NCI-H2196 treated with DMSO at 0.1 percent for 48 hours (cell line): ENCODE measurements at regions not wholly inside any gene's neighbourhood (a gene's known extent, or its start where the extent isn't known, plus 50 kb on each side); places are given as distances from the start of the nearest gene placed in this dataset.

Source experiments
- DNase-seq: peaks from one replicate; lab custom pipeline; 2025; ENCODE audit not compliant: unreplicated experiment; lab: John Stamatoyannopoulos, UW

- DNase-seq, result no peak
Observed at GRCh38 chr5:168217497-168217896, 73.9 kb upstream of the WWC1 start.

- DNase-seq, result no peak
Observed at GRCh38 chr5:168218746-168219145, 72.7 kb upstream of the WWC1 start.

GRCh38 chr5:168219515-168220410, 71.7 kb upstream of the WWC1 start:
- DNase-seq, result peak; percentile 20

DNA sequence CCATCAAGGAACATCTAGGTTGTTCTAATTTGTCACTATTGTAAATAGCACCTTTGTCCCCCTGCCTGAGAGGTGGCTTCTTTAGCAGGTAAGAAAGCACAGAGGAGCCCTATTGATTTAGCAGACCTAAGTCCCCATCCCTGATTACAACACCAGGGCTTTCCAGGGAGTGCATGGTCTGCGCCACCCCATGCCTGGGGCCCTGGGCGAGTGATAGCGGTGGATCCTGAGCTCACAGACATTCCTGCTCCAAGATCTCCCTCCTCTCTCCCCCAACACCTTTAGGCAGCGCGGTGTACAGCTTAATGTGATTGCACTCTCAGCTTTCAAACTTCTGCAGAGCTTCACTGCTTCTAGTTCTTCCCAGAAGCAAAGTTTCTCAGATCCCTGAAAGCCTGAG, 67.4 kb upstream of the WWC1 start:
- no peak for DNase-seq

DNA sequence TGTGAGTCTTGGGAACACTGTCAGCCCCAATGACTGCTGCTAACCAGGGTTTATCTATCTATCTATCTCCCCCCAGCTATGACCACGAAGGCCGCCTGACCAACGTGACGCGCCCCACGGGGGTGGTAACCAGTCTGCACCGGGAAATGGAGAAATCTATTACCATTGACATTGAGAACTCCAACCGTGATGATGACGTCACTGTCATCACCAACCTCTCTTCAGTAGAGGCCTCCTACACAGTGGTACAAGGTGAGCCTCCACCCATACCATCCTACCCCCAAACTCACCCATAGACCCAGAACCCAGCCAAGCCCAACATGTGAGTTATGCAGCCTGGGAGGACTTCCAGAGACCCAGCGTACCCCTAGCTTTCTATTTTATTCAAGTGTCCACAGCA, 65.4 kb upstream of the WWC1 start:
- no peak for DNase-seq

DNA sequence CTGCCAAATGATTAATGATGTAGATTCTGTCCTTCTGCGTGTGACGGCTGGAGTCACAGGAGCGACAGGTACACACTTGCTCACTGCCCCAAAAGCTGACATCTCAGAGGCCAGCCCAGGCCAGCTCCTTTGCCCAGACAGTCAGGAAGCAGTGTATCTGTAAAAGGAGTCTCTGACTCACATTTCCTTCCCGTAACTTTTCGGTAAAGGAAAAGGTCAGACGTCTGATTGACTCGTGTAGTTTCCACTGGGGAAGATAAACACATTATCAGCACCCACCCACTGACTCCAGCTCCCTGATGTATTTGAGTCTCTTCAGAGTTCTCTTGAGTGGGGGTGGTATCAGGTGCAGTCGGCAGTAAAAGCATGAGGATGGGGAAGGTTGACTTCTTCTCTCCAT, 64.4 kb upstream of the WWC1 start:
- DNase-seq, result no peak

GRCh38 chr5:168227973-168228615, 63.4 kb upstream of the WWC1 start:
- no peak for DNase-seq

- DNase-seq, result no peak
Observed at GRCh38 chr5:168228668-168229067, 62.8 kb upstream of the WWC1 start.

DNA sequence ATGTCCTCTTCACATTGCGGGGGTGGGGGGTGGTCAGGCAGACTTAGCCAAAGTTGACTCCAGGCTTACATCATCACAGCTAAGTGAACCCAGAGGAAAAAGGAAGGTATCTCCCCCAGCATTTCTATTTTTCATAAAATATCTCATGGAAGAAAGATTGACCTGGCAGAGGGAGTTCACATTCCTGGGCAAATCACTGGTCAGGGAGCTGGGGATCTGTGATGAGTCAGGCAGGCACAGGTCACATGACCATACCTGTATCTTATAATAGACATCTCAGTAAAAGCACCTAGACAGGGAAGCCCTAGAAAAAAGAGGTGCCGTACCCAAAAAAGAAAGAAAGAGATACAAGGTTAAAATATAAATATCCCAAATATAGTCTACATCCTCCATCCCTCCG, 57.3 kb upstream of the WWC1 start:
- DNase-seq, result no peak

GRCh38 chr5:168238463-168238862, 53.0 kb upstream of the WWC1 start:
- no peak for DNase-seq

- DNase-seq, result no peak
Observed at GRCh38 chr5:168239325-168239724, 52.1 kb upstream of the WWC1 start.
